Mesendoderm (in vitro differentiated cells): ENCODE measurements at regions not wholly inside any gene's neighbourhood (a gene's known extent, or its start where the extent isn't known, plus 50 kb on each side); places are given as distances from the start of the nearest gene placed in this dataset.
"Not testable (repeated sequence)": the region's sequence is repeated elsewhere in the genome, so short reads cannot be mapped to it uniquely, and the experiment has no call there.

Experiments used
- DNase-seq: peaks from one replicate; pipeline ENCODE4 v3.0.0; 2013
- H2AK5ac ChIP-seq: 2 replicates; pipeline ENCODE4 v1.6.1; 2013; ENCODE audit warnings: low read length, inconsistent platforms
- H2BK120ac ChIP-seq: 2 replicates; pipeline ENCODE4 v1.6.1; 2013; ENCODE audit warnings: low read depth, mild to moderate bottlenecking, low read length, moderate library complexity, mixed read lengths
- H2BK15ac ChIP-seq: replicated peaks from 2 replicates; pipeline ENCODE4 v1.6.1; 2013; ENCODE audit warnings: low read depth, mild to moderate bottlenecking, moderate library complexity
- H2BK5ac ChIP-seq: 2 replicates; pipeline ENCODE4 v1.6.1; 2013; ENCODE audit warnings: low read length, inconsistent platforms
- H3K18ac ChIP-seq: 2 replicates; pipeline ENCODE4 v1.6.1; 2013; ENCODE audit warnings: mild to moderate bottlenecking, low read length, mixed read lengths
- H3K23ac ChIP-seq: one replicate; pipeline ENCODE4 v1.6.1; 2013; ENCODE audit warnings: low read length
- H3K27ac ChIP-seq: 2 replicates; pipeline ENCODE4 v1.5.1; 2013; ENCODE audit warnings: low read depth, mild to moderate bottlenecking, inconsistent platforms, low read length, moderate library complexity
- H3K27me3 ChIP-seq: 2 replicates; pipeline ENCODE4 v1.6.1; 2013; ENCODE audit warnings: low read length, control low read depth, mild to moderate bottlenecking, inconsistent platforms; ENCODE audit not compliant: insufficient read depth, poor library complexity
- H3K36me3 ChIP-seq: 2 replicates; pipeline ENCODE4 v1.6.1; 2013; ENCODE audit warnings: low read length, inconsistent platforms; ENCODE audit not compliant: control insufficient read depth, insufficient read depth
- H3K4ac ChIP-seq: one replicate; pipeline ENCODE4 v1.6.1; 2013; ENCODE audit warnings: low read depth, mild to moderate bottlenecking, low read length, moderate library complexity
- H3K4me1 ChIP-seq: 2 replicates; pipeline ENCODE4 v1.6.1; 2013; ENCODE audit warnings: low read depth, low read length, inconsistent platforms; ENCODE audit not compliant: control insufficient read depth
- H3K4me2 ChIP-seq: 2 replicates; pipeline ENCODE4 v1.6.1; 2013; ENCODE audit warnings: low read length
- H3K4me3 ChIP-seq: 2 replicates; pipeline ENCODE4 v1.5.1; 2013; ENCODE audit warnings: mild to moderate bottlenecking, low read length
- H3K56ac ChIP-seq: one replicate; pipeline ENCODE4 v1.6.1; 2013; ENCODE audit warnings: low read length
- H3K79me1 ChIP-seq: 2 replicates; pipeline ENCODE4 v1.6.1; 2013; ENCODE audit warnings: low read length, inconsistent platforms
- H3K79me2 ChIP-seq: 2 replicates; pipeline ENCODE4 v1.6.1; 2013; ENCODE audit warnings: mild to moderate bottlenecking, low read length; ENCODE audit not compliant: control insufficient read depth, insufficient read depth
- H3K9ac ChIP-seq: 2 replicates; pipeline ENCODE4 v1.6.1; 2013; ENCODE audit warnings: low read length, inconsistent platforms
- H4K5ac ChIP-seq: one replicate; pipeline ENCODE4 v1.6.1; 2013; ENCODE audit warnings: low read length
- H4K8ac ChIP-seq: one replicate; pipeline ENCODE4 v1.6.1; 2013; ENCODE audit warnings: low read depth, mild to moderate bottlenecking, control low read depth, low read length, moderate library complexity
- WGBS: extraction: QIAGEN DNeasy Blood & Tissue Kit; methylation state at CpG from one replicate; pipeline ENCODE4 v1.1.7; 2013; ENCODE audit warnings: low lambda C conversion rate, missing lambda C conversion rate; ENCODE audit not compliant: insufficient coverage; ENCODE audit errors: extremely low coverage; 5-methylcytosine and 5-hydroxymethylcytosine counted together

DNA sequence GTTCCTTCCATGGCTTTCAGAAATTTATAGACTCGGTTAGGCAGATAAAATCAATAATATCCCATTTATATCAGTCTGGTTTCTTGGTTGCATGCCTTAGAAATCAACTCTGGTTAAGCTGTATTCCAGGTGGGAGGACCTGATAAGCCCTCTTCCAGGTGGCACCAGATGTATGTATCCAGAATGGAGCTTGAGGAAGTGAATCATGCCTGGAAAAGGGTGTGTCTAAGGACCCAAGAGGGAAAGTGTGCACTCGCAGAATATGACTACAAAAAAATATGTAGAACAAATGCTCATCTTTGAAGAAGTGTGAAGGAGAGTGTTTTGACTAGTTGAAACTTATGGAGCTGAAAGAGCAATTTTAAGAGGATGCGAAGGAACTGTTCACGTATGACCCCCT is 184.5 kb upstream of the IRF2BP2 start:
- H3K18ac ChIP-seq, H3K4me2 ChIP-seq, H3K36me3 ChIP-seq, H3K4ac ChIP-seq, H3K23ac ChIP-seq, H2AK5ac ChIP-seq, H2BK15ac ChIP-seq, H3K27me3 ChIP-seq, H3K56ac ChIP-seq, H3K79me2 ChIP-seq, H3K79me1 ChIP-seq, H3K4me3 ChIP-seq, H3K9ac ChIP-seq, H2BK5ac ChIP-seq, H4K8ac ChIP-seq, H3K4me1 ChIP-seq, DNase-seq, H2BK120ac ChIP-seq, H4K5ac ChIP-seq, H3K27ac ChIP-seq: not testable (repeated sequence)
- no CpG with 5 or more reads among the region's 4 CpGs for WGBS

DNA sequence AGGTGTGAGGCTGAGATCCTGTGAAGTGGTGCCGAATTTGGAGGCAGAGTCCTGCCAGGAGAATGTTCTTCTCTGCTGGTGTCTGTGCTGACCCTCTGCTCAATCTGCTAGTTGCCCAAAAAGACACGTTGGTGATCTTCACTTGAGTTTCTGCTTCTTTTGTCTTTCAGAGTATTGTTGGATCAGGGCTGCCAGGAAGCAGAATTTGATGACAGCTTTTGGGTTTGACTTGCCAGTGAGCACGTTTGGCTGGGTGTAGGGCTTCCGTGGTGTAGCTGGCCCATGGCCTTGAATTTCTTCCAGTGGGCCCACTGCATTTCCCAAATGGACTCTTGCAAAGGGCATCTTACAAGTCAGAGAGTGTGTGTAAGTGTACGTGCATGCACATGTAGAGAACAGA is 183.9 kb upstream of the IRF2BP2 start:
- H2BK5ac ChIP-seq, H3K23ac ChIP-seq, H3K4me2 ChIP-seq, H3K4me1 ChIP-seq, H4K5ac ChIP-seq, H3K56ac ChIP-seq, H3K27me3 ChIP-seq, H3K79me1 ChIP-seq, H3K27ac ChIP-seq, H2BK15ac ChIP-seq, H2AK5ac ChIP-seq, H3K9ac ChIP-seq, H3K18ac ChIP-seq, H3K4me3 ChIP-seq, DNase-seq, H3K4ac ChIP-seq, H3K79me2 ChIP-seq, H3K36me3 ChIP-seq, H4K8ac ChIP-seq, H2BK120ac ChIP-seq: not testable (repeated sequence)
- WGBS = no CpG with 5 or more reads among the region's 5 CpGs

DNA sequence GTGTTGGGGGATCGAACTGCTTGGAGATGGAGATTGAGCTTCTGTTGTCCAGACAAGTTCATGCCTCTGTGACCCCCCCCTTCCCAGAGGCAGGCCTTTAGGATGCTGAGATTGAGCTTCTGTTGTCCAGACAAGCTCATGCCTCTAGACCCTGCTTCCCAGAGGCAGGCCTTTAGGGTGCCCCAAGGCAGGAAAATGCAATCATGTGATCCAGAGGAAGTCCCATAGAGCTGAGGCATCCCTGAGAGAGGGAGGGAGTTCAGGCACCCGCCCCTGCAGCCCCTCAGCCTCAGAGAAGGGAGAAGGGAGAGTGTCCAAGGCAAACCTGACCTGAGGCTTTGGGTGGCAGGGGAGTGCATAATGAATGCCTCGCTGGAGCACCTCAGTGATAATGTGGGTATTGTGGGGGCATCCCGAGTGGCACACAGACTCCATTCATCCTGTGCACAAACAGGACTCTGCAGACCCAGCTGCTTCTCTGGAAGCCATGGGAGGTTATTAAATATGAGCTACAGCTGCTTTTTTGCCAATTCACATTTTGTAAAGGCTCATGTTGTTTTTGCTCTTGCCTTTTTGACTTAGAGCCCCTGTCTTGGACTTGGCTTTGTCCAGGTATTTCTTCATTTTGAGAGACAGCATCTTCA is 182.4 kb upstream of the IRF2BP2 start:
- not testable (repeated sequence) for H2AK5ac ChIP-seq, H4K8ac ChIP-seq, H3K18ac ChIP-seq, H2BK120ac ChIP-seq, H2BK15ac ChIP-seq, H3K4me2 ChIP-seq, H3K4ac ChIP-seq, H3K27ac ChIP-seq, H2BK5ac ChIP-seq, H3K4me1 ChIP-seq, H3K79me2 ChIP-seq, H4K5ac ChIP-seq, H3K23ac ChIP-seq, H3K4me3 ChIP-seq, H3K36me3 ChIP-seq, H3K56ac ChIP-seq, H3K79me1 ChIP-seq, DNase-seq, H3K27me3 ChIP-seq, H3K9ac ChIP-seq
- WGBS = no CpG with 5 or more reads among the region's 4 CpGs

DNA sequence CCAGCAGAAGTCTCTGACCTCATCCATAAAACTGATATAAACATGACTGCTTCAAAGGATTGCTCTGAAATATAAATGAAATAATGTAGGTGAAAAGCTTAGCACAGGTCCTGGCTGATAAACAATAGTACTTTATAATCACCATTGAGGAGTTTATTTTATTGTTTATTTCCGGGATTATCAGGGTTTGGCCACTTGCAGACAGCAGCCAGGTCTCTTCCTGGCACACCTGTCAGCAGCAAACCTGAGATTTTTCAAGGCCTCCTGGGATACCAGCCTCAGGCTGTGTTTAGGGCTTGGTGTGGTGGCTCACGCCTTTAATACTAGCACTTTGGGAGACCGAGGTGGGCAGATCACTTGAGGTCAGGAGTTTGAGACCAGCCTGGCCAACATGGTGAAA is 181.6 kb upstream of the IRF2BP2 start:
- H3K79me2 ChIP-seq, H3K23ac ChIP-seq, H3K27ac ChIP-seq, H3K36me3 ChIP-seq, H3K18ac ChIP-seq, H3K79me1 ChIP-seq, H2AK5ac ChIP-seq, H3K4me2 ChIP-seq, H3K4me1 ChIP-seq, H2BK15ac ChIP-seq, H3K9ac ChIP-seq, H4K5ac ChIP-seq, H3K4me3 ChIP-seq, H3K56ac ChIP-seq, H2BK120ac ChIP-seq, H2BK5ac ChIP-seq, H3K27me3 ChIP-seq, H4K8ac ChIP-seq, H3K4ac ChIP-seq, DNase-seq: not testable (repeated sequence)
- WGBS = no CpG with 5 or more reads among the region's 3 CpGs

DNA sequence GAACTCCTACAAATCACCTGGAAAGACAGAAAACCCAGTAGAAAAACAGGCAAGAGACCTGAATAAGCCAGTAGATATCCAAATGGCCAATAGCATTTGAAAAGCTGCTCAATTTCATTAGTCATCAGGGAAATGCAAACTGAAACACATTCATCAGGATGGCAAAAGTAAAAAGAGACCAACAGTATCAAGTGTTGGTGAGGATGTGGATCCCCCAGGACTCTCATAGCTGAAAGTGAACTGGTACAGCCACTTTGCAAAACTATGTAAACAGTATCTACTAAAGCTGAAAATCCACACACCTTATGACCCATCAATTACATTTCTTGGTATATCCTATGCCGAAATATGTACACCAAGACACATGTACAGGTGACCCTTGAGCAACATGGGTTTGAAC is 180.4 kb upstream of the IRF2BP2 start:
- not testable (repeated sequence) for H2BK120ac ChIP-seq, H3K56ac ChIP-seq, H4K8ac ChIP-seq, H2BK15ac ChIP-seq, DNase-seq, H3K4me3 ChIP-seq, H3K18ac ChIP-seq, H3K79me2 ChIP-seq, H3K4me1 ChIP-seq, H3K9ac ChIP-seq, H3K36me3 ChIP-seq, H3K23ac ChIP-seq, H2BK5ac ChIP-seq, H3K4me2 ChIP-seq, H2AK5ac ChIP-seq, H4K5ac ChIP-seq, H3K4ac ChIP-seq, H3K79me1 ChIP-seq, H3K27ac ChIP-seq, H3K27me3 ChIP-seq
- no CpG with 5 or more reads among the region's 1 CpG for WGBS

DNA sequence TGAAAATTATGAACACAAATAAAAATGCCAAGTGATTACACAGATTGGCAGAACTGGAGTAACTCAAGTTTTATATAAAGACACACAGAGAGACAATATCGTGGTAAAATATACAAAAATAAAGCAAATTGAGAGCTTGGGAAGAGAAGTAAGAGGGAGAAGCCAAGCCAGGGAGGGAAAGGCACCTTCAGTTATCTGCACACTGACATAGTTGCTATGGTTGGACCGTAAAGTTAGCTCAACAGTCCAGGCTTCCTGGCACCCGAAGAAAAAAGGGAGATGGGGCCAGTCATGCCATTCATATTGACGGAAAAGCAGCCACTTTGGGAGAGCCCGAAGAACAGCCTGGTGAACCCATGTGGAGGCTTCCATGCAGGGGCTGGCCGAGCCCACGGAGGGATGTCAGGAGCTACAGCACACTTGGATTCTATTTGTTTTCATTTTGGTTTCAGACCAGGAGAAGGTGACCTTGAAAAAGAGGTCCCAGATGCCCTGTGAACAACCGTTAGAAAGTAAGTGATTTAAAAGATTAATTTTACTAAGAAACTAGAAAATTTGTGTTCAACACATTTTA is 177.1 kb upstream of the IRF2BP2 start:
- not testable (repeated sequence) for H2BK15ac ChIP-seq, H2BK5ac ChIP-seq, H3K27me3 ChIP-seq, DNase-seq, H3K18ac ChIP-seq, H3K4me3 ChIP-seq, H3K56ac ChIP-seq, H4K5ac ChIP-seq, H2AK5ac ChIP-seq, H3K36me3 ChIP-seq, H4K8ac ChIP-seq, H3K4me2 ChIP-seq, H2BK120ac ChIP-seq, H3K4me1 ChIP-seq, H3K27ac ChIP-seq, H3K23ac ChIP-seq, H3K4ac ChIP-seq, H3K79me2 ChIP-seq, H3K79me1 ChIP-seq, H3K9ac ChIP-seq
- no CpG with 5 or more reads among the region's 8 CpGs for WGBS
